HFF-Myc (cell line): ENCODE measurements at regions not wholly inside any gene's neighbourhood (a gene's known extent, or its start where the extent isn't known, plus 50 kb on each side); places are given as distances from the start of the nearest gene placed in this dataset.

Experiments
- DNase-seq: peaks from one replicate; pipeline ENCODE4 v3.0.0-alpha.2; 2011; ENCODE audit warnings: low read depth; ENCODE audit errors: extremely low read depth
- H3K4me3 ChIP-seq: replicated peaks from 2 replicates; pipeline ENCODE4 v1.5.1; 2011; ENCODE audit warnings: low read depth, mild to moderate bottlenecking, control low read depth, low read length
- TF ChIP-seq, protein P1 (sequence below): IDR thresholded peaks from 2 replicates; pipeline ENCODE4 v1.5.1; 2012; ENCODE audit warnings: mild to moderate bottlenecking, low read depth, low read length, control low read depth; ENCODE audit errors: missing control alignments

DNA sequence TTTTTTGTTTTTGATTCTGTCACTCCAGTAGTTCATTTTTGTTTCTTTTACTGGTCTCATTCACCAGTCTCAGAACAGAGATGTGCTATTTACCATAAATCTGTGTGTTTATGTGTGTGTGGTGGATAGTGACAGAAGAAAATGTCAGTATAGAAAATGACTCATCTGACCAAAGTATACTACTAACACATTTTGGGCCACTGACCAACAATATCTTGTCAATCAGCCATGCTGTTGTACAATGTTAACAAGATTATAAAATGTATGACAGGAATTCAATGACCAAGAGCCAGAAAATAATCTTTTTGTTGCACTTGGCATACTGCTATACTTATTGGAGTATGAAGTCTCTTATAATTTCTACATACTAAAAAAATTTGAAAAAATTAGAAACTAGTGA, 1081.4 kb upstream of the NRXN1 start:
- DNase-seq = no peak
- TF ChIP-seq, protein P1, sequence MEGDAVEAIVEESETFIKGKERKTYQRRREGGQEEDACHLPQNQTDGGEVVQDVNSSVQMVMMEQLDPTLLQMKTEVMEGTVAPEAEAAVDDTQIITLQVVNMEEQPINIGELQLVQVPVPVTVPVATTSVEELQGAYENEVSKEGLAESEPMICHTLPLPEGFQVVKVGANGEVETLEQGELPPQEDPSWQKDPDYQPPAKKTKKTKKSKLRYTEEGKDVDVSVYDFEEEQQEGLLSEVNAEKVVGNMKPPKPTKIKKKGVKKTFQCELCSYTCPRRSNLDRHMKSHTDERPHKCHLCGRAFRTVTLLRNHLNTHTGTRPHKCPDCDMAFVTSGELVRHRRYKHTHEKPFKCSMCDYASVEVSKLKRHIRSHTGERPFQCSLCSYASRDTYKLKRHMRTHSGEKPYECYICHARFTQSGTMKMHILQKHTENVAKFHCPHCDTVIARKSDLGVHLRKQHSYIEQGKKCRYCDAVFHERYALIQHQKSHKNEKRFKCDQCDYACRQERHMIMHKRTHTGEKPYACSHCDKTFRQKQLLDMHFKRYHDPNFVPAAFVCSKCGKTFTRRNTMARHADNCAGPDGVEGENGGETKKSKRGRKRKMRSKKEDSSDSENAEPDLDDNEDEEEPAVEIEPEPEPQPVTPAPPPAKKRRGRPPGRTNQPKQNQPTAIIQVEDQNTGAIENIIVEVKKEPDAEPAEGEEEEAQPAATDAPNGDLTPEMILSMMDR = no peak
- no peak overlapping the region for H3K4me3 ChIP-seq

DNA sequence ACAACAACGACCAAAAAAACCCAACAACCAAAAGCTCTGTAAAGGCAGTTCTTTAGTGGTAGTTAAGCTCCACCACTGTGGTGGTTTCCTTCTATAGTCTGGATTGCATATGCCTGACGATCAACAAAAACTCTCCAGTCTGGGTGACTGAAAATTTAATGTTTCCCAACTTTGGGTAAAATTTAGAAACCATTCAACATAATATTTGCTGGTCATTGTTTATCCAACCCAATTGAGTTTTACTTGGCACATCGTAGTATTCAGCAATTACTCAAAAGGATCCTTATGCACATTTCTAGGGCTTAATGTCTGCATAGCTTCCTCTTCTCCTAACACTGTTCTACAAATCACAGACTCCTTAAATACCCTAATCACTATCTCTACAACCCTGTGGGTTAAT, 1080.2 kb upstream of the NRXN1 start:
- H3K4me3 ChIP-seq = no peak overlapping the region
- DNase-seq = no peak
- TF ChIP-seq, protein P1 = no peak

GRCh38 chr2:52107124-52107523, 1075.2 kb upstream of the NRXN1 start:
- H3K4me3 ChIP-seq = no peak overlapping the region
- no peak for DNase-seq
- TF ChIP-seq, protein P1 = no peak

DNA sequence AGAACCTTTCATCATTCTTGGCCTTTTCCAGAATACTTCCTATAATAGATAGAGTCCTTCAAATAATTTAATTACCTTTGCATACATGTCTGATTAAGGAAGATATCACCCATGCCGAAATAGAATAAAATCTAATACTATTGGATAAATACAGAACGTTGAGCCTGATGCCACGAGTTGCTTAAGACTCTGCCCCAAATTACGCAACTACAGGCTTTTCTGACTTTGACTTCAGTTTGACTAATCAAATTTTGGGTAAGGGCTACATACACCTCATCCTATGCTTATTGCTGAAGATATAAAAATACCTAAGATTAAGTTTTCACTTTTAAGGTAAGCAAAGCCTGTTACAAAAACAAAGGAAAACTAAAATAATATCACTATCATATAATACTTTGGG, 1065.1 kb upstream of the NRXN1 start:
- H3K4me3 ChIP-seq = no peak overlapping the region
- TF ChIP-seq, protein P1 = no peak
- DNase-seq = no peak

DNA sequence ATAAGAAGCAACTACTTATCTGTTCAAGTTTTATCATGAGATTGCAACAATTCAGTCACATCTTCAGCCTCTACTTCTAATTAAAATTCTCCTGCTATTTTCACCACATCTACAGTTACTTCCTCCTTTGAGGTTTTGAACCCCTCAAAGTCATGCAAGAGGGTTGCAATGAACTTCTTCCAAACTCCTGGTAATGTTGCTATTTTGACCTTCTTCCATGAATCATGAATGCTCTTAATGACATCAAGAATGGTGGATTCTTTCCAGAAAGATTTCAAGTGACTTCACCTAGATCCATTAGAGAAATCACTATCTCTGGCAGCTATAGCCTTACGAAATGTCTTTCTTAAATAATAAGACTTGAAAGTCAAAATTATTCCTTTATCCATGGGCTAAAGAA, 1052.8 kb upstream of the NRXN1 start:
- no peak overlapping the region for H3K4me3 ChIP-seq
- no peak for DNase-seq
- TF ChIP-seq, protein P1 = no peak

- no peak for DNase-seq
- no peak overlapping the region for H3K4me3 ChIP-seq
- TF ChIP-seq, protein P1 = no peak
These were observed 1051.3 kb upstream of the NRXN1 start for GRCh38 chr2:52083214-52083613.

DNA sequence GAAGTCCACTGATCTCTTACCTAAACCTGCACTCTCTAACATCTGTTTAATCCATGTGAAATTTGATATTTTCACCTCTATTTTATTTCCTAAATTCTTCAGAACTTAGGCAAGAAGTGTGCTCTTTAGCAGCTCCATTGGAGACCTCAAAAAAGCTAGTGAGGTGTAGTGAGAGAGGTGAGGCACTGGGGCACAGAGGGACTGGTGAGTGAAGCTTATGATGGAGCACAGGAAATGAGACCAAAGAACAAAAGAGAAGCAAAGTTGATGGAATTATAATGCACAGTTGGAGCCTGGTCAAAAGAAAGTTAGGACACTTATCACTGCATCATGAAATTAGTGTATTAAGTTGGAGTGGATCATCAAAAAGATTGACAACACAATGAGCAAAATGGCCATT, 1050.7 kb upstream of the NRXN1 start:
- no peak overlapping the region for H3K4me3 ChIP-seq
- TF ChIP-seq, protein P1 = no peak
- no peak for DNase-seq
